ENCODE measurements at regions not wholly inside any gene's neighbourhood (a gene's known extent, or its start where the extent isn't known, plus 50 kb on each side); places are given as distances from the start of the nearest gene placed in this dataset.

GRCh38 chr4:180565856-180566431, 1677.3 kb upstream of the TENM3 start:
- TF ChIP-seq, protein P1, sequence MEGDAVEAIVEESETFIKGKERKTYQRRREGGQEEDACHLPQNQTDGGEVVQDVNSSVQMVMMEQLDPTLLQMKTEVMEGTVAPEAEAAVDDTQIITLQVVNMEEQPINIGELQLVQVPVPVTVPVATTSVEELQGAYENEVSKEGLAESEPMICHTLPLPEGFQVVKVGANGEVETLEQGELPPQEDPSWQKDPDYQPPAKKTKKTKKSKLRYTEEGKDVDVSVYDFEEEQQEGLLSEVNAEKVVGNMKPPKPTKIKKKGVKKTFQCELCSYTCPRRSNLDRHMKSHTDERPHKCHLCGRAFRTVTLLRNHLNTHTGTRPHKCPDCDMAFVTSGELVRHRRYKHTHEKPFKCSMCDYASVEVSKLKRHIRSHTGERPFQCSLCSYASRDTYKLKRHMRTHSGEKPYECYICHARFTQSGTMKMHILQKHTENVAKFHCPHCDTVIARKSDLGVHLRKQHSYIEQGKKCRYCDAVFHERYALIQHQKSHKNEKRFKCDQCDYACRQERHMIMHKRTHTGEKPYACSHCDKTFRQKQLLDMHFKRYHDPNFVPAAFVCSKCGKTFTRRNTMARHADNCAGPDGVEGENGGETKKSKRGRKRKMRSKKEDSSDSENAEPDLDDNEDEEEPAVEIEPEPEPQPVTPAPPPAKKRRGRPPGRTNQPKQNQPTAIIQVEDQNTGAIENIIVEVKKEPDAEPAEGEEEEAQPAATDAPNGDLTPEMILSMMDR (IDR thresholded peaks at IDR 0.05; ENCODE audit: low read depth, low read length), result no peak

GRCh38 chr4:180566492-180566891, 1676.7 kb upstream of the TENM3 start:
- Histone ChIP-seq H3K4me3 (ENCODE audit: low read depth, low read length) (no peak overlapping the region), H3K9me3 (ENCODE audit: severe bottlenecking) (no peaks in the 10 kb centered on the region), H3K36me3 (no peaks in the 10 kb centered on the region), H3K27ac (no peak overlapping the region), H3K27me3 (ENCODE audit: insufficient read depth, low read depth, severe bottlenecking) (no peaks in the 10 kb centered on the region)
- DNase-seq, result no peak
- TF ChIP-seq, protein P1 (IDR thresholded peaks at IDR 0.05; ENCODE audit: low read depth, low read length), result no peak

More at GRCh38 chr4:180565856-180566431, 1677.3 kb upstream of the TENM3 start:
- Histone ChIP-seq H3K36me3 (no peaks in the 10 kb centered on the region), H3K27me3 (ENCODE audit: insufficient read depth, low read depth, severe bottlenecking) (no peaks in the 10 kb centered on the region), H3K27ac (no peak overlapping the region), H3K9me3 (ENCODE audit: severe bottlenecking) (no peaks in the 10 kb centered on the region), H3K4me3 (ENCODE audit: low read depth, low read length) (no peak overlapping the region)
- no peak for DNase-seq

DNA sequence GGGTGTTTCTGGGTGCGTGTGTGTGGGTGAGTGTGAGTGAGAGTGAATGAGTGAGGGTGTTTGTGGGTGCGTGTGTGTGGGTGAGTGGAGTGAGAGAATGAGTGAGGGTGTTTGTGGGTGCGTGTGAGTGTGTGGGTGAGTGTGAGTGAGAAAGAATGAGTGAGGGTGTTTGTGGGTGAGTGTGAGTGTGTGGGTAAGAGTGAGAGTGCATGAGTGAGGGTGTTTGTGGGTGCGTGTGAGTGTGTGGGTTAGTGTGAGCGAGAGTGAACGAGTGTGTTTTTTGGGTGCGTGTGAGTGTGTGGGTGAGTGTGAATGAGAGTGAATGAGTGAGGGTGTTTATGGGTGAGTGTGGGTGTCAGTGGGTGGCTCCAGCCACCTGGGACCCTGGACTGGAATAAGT, 1676.1 kb upstream of the TENM3 start:
- H3K4me3 ChIP-seq (ENCODE audit: low read depth, low read length), result no peak overlapping the region
- H3K27me3 ChIP-seq (ENCODE audit: insufficient read depth, low read depth, severe bottlenecking), result no peaks in the 10 kb centered on the region
- no peaks in the 10 kb centered on the region for H3K9me3 ChIP-seq (ENCODE audit: severe bottlenecking)
- TF ChIP-seq, protein P1 (IDR thresholded peaks at IDR 0.05; ENCODE audit: low read depth, low read length), result no peak
- no peak for DNase-seq
- H3K36me3 ChIP-seq, result no peaks in the 10 kb centered on the region
- no peak overlapping the region for H3K27ac ChIP-seq

GRCh38 chr4:180571516-180572055, 1671.6 kb upstream of the TENM3 start:
- H3K27me3 ChIP-seq (ENCODE audit: insufficient read depth, low read depth, severe bottlenecking), result no peaks in the 10 kb centered on the region
- H3K27ac ChIP-seq, result no peak overlapping the region
- no peaks in the 10 kb centered on the region for H3K9me3 ChIP-seq (ENCODE audit: severe bottlenecking)
- DNase-seq, result no peak
- H3K36me3 ChIP-seq, result no peaks in the 10 kb centered on the region
- no peak overlapping the region for H3K4me3 ChIP-seq (ENCODE audit: low read depth, low read length)
- TF ChIP-seq, protein P1 (IDR thresholded peaks at IDR 0.05; ENCODE audit: low read depth, low read length), result no peak

GRCh38 chr4:180578175-180578574, 1665.0 kb upstream of the TENM3 start:
- no peak for DNase-seq
- Histone ChIP-seq H3K4me3 (ENCODE audit: low read depth, low read length) (no peak overlapping the region), H3K27me3 (ENCODE audit: insufficient read depth, low read depth, severe bottlenecking) (no peaks in the 10 kb centered on the region), H3K36me3 (no peaks in the 10 kb centered on the region), H3K27ac (no peak overlapping the region), H3K9me3 (ENCODE audit: severe bottlenecking) (no peaks in the 10 kb centered on the region)
- TF ChIP-seq, protein P1 (IDR thresholded peaks at IDR 0.05; ENCODE audit: low read depth, low read length), result no peak

DNA sequence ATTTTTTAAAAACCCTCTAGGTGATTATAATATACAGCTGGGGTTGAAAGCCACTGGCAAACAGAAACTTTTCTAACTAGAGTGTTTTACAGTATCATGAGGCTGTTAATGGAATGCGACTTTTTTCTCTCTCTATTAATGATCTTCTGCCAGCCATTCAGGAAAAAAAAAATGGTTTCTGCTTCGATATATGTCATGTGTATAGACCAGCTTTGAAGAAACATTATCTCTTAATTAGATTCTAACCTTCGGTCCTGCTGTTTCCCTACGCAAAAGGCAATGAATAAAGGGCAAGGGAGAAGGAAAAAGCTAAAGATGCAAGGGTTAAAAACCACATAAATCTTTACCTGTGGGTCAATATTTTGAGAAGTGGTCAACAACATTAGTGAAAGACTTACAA, 1662.1 kb upstream of the TENM3 start:
- Histone ChIP-seq H3K27ac (no peak overlapping the region), H3K27me3 (ENCODE audit: insufficient read depth, low read depth, severe bottlenecking) (no peaks in the 10 kb centered on the region), H3K4me3 (ENCODE audit: low read depth, low read length) (no peak overlapping the region), H3K36me3 (no peaks in the 10 kb centered on the region), H3K9me3 (ENCODE audit: severe bottlenecking) (no peaks in the 10 kb centered on the region)
- TF ChIP-seq, protein P1 (IDR thresholded peaks at IDR 0.05; ENCODE audit: low read depth, low read length), result no peak
- no peak for DNase-seq
